Naive B cell (primary cell): ENCODE measurements at regions not wholly inside any gene's neighbourhood (a gene's known extent, or its start where the extent isn't known, plus 50 kb on each side); places are given as distances from the start of the nearest gene placed in this dataset.
"Not testable (repeated sequence)": the region's sequence is repeated elsewhere in the genome, so short reads cannot be mapped to it uniquely, and the experiment has no call there.

Source experiments
- ATAC-seq, 2 donors: fragments of 150-1000 bp; cut with Tn5 transposase; 2 replicates each; pipeline ENCODE4 v1.10.0; 2021; ENCODE audit warnings: low read depth in 2 of 2, mild to moderate bottlenecking in 2 of 2, moderate library complexity in 2 of 2
- DNase-seq: peaks from one replicate; pipeline ENCODE4 v3.0.0; 2022
- H3K27ac Mint-ChIP-seq, 6 donors: one replicate each; pipeline ENCODE4 v1.8.0; 2020 to 2022; ENCODE audit warnings: mild to moderate bottlenecking in 6 of 6, mixed read lengths in 6 of 6, moderate library complexity in 5 of 6, inconsistent platforms in 2 of 6
- H3K27me3 Mint-ChIP-seq, 3 donors: one replicate each; pipeline ENCODE4 v1.8.0; 2021 to 2022; ENCODE audit warnings: mixed read lengths in 3 of 3, mild to moderate bottlenecking in 1 of 3
- H3K36me3 Mint-ChIP-seq, 2 donors: one replicate each; pipeline ENCODE4 v1.8.0; 2020 to 2022; ENCODE audit warnings: mixed read lengths in 2 of 2, inconsistent platforms in 1 of 2, mild to moderate bottlenecking in 1 of 2
- H3K4me1 Mint-ChIP-seq, 3 donors: one replicate each; pipeline ENCODE4 v1.8.0; 2020 to 2022; ENCODE audit warnings: mixed read lengths in 3 of 3, inconsistent platforms in 1 of 3, mild to moderate bottlenecking in 1 of 3, moderate library complexity in 1 of 3
- H3K4me3 Mint-ChIP-seq, 8 donors: one replicate each; pipeline ENCODE4 v1.8.0; 2020 to 2022; ENCODE audit warnings: mild to moderate bottlenecking in 8 of 8, mixed read lengths in 8 of 8, moderate library complexity in 8 of 8, inconsistent platforms in 2 of 8
- H3K9me3 Mint-ChIP-seq, 7 donors: one replicate each; pipeline ENCODE4 v1.8.0; 2020 to 2022; ENCODE audit warnings: mixed read lengths in 7 of 7, mild to moderate bottlenecking in 5 of 7, inconsistent platforms in 2 of 7, moderate library complexity in 1 of 7

DNA sequence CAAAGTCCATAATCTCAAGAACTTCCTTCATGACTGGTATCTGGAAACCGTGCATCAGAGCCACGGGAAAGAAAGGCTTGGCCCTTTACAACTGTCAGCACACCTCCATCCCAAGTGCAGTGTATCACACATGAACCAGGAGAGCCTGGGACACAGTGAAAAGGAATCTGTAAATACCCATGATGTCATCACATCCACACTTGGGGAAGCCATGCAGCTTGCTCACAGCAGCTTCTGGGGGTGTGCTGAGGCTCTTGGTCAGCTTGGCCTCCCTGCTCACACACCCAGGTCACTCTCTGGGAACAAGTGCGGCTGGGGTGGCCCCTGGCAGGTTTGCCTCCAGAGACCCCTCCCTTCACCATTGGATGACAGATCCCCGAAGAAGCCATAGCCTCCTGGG, 51.6 kb upstream of the ASAH2B start:
- not testable (repeated sequence) for ATAC-seq, H3K4me3 Mint-ChIP-seq, H3K4me1 Mint-ChIP-seq, H3K36me3 Mint-ChIP-seq, DNase-seq, H3K27me3 Mint-ChIP-seq, H3K27ac Mint-ChIP-seq, H3K9me3 Mint-ChIP-seq

- H3K4me3 Mint-ChIP-seq, ATAC-seq, H3K36me3 Mint-ChIP-seq, H3K27me3 Mint-ChIP-seq, DNase-seq, H3K27ac Mint-ChIP-seq, H3K4me1 Mint-ChIP-seq, H3K9me3 Mint-ChIP-seq: not testable (repeated sequence)
Measured at GRCh38 chr10:50684365-50684764, 55.4 kb upstream of the ASAH2B start.

- H3K27ac Mint-ChIP-seq, H3K9me3 Mint-ChIP-seq, H3K27me3 Mint-ChIP-seq, DNase-seq, ATAC-seq, H3K4me1 Mint-ChIP-seq, H3K4me3 Mint-ChIP-seq, H3K36me3 Mint-ChIP-seq: not testable (repeated sequence)
Measured at GRCh38 chr10:50683198-50683751, 56.5 kb upstream of the ASAH2B start.

DNA sequence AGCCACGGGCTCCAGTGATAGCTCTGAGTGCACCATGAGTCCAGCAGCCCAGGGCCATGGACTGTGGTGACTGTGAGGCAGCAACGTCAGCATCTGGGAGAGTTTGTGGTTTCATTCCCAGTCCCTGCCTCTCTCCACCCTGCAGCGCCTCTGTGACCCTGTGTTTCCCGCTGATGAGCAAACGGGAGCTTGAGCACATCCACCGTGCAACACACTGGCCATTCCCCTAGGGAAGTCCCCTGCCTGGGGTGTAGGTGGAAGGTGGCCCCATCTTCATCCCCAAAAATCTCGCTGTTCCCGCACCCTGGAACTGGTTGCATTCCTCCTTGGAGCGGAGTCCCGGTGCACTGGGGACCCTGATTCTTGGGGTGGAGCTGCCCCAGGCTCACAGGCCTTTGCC, 56.9 kb upstream of the SGMS1 start:
- not testable (repeated sequence) for H3K4me3 Mint-ChIP-seq, DNase-seq, H3K4me1 Mint-ChIP-seq, H3K27ac Mint-ChIP-seq, H3K9me3 Mint-ChIP-seq, H3K36me3 Mint-ChIP-seq, ATAC-seq, H3K27me3 Mint-ChIP-seq

DNA sequence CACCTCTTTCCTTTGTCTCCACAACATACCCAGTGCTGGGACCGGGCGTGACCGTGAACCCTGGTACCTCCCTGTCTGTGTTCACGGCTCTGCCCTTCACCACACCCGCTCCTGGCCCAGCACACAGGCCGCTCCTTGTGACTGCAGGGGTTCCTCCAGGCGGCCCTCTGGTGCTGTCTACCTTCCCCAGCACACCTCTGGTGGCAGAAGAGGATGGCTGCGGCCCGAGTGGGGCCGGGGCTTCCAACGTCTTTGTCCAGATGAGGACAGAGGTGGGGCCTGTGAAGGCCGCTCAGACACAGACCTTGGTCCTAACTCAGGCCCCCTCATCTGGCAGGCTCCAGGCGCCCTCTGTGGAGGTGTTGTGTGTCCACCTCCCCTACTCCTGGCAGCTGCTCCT, 55.4 kb upstream of the SGMS1 start:
- DNase-seq (no peak), ATAC-seq (no peak)
- peak overlapping the region in 1 of 6 donors; percentile 44 for H3K27ac Mint-ChIP-seq
- H3K4me1 Mint-ChIP-seq: peaks cover 0 to 6% (median 2%) of the 10 kb centered on the region in 3 donors
- H3K27me3 Mint-ChIP-seq: no peaks in the 10 kb centered on the region
- H3K36me3 Mint-ChIP-seq: no peaks in the 10 kb centered on the region
- no peak overlapping the region for H3K4me3 Mint-ChIP-seq
- peaks cover 0 to 1% (median 0%) of the 10 kb centered on the region in 7 donors for H3K9me3 Mint-ChIP-seq

GRCh38 chr10:50675555-50675954, 51.8 kb upstream of the SGMS1 start:
- Mint-ChIP-seq H3K4me1 (peaks cover 0 to 18% (median 13%) of the 10 kb centered on the region in 3 donors), H3K27ac (peak overlapping the region in 1 of 6 donors; percentile 71)
- DNase-seq, H3K9me3 Mint-ChIP-seq, ATAC-seq, H3K36me3 Mint-ChIP-seq, H3K27me3 Mint-ChIP-seq, H3K4me3 Mint-ChIP-seq: not testable (repeated sequence)

- DNase-seq (no peak), ATAC-seq (no peak)
- Mint-ChIP-seq H3K27ac (no peak overlapping the region), H3K4me3 (no peak overlapping the region), H3K36me3 (no peaks in the 10 kb centered on the region), H3K27me3 (no peaks in the 10 kb centered on the region), H3K4me1 (peaks cover 0 to 18% (median 13%) of the 10 kb centered on the region in 3 donors), H3K9me3 (peaks cover 0 to 2% (median 0%) of the 10 kb centered on the region in 7 donors)
Measured at GRCh38 chr10:50674469-50675254, 50.9 kb upstream of the SGMS1 start.
